GM19463 (cell line): ENCODE measurements at regions not wholly inside any gene's neighbourhood (a gene's known extent, or its start where the extent isn't known, plus 50 kb on each side); places are given as distances from the start of the nearest gene placed in this dataset.

Source experiments
- ATAC-seq: cut with Tn5 transposase; IDR thresholded peaks from one replicate; pipeline ENCODE4 v1.9.1; 2021; ENCODE audit warnings: mild to moderate bottlenecking, moderate library complexity; ENCODE audit not compliant: unreplicated experiment

DNA sequence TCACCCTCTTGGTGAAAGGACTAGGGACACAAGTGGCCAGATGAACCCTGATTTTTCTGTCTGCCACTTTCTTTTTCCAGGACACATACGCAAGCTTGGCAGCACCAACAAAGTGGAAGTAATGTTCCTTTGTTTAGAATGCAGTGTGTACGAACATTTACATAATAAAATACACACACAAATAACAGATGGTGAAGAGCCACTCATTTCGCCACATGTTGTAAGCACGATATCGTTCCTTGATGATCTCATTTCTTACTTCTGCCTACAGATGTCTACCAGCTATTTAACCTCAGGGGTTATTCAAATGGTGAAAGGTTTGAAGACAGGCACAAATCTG is 670.2 kb upstream of the CXADR start:
- no peak for ATAC-seq

DNA sequence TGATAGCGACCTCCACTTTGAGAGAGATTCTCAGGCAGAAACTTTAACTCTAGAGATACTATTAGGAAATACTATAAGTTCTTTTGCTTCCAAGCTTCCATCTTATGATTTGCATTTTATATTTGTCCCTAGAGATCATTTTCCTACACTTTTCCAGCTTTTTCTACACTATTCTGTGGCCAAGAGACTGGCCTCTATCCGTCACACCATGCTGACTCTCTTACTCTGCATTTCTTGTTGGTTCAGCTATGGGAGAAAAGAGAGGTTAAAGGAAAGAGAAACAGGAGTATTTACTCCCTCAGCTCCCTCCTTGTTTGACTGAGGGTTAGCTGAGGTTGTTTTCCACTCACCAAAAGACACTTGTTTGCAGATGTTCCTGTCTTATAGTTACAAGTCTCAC is 665.6 kb upstream of the CXADR start:
- no peak for ATAC-seq

DNA sequence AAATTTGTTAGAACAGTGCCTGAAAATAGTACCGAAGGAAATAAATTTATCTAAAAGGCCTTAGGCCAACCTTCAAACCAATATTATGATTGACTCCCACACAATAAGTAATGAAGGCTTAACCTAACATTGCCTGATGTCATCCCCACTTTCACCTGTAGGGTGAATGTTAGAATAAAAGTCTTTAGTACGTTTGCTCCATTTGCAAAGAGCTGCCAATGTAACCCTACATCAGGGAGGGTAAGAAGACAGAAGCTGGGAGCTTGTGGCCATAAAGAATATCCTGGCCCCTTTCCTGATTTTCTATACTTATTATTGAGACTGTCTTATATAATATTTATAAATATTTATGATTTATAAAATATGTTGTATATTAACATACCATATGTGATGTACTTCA is 661.8 kb upstream of the CXADR start:
- no peak for ATAC-seq

DNA sequence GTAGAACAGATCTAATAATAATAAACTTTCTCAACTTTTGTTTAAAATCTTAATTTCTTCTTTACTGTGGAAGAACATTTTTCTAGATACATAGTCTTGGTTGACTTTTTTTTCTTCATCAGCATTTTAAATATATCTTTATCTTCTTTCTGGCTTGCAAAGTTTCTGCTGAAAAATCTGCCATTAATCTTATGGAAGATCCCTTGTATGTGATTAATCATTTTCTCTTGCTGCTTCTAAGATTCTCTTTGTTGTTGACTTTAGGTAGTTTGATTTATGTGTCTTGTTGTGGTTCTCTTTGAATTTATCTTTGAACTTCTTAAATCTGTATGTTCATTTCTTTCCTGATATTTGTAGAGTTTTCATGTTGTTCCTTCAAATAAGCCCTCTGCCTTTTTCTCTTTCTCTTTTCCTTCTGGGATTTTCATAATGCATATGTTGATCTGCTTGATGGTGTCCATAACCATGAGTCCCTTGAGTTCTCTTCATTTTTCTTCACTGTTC is 657.6 kb upstream of the CXADR start:
- no peak for ATAC-seq

DNA sequence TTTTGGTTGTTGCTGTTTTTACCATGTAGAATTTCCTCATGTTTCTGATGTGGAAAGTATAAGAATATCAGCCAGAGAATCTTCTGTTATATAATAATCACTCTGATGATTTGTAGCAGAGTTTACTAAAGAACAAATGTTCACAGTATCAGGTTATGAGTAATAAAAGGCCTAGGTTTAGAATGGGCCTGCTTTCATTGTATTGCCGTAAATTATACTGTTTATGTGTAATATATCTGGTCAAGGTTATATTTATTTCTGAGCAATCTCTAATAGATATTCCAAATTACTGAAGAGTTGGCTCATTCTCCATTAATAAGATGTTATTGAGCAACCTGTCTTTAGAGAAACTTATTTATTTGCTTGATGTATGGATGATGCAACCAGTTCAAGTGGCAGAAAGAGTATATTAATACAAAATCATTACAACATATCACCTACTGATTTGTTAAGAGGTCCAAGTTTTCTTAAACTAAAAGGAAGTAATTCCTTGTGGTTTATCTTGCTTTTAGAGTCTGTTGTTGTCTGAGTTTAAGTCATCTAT is 649.4 kb upstream of the CXADR start:
- no peak for ATAC-seq

DNA sequence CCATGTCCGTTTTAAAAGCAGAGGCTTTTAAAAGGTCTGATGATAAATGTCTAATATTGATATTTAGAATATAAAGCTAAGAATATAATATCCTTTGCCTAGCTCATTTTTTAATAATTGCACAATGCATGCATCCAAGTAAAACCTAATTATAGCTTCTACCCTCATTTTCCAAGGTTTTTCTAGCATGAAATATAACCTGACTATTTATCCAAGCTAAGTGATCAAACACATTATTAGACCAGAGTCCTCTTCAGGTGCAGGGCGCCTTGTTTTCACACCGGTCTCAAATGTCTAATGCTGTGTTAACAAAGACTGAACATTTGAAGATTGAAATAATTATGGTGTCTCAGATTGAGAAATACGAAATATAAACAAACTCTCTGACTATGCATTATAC is 648.9 kb upstream of the CXADR start:
- ATAC-seq, result no peak

DNA sequence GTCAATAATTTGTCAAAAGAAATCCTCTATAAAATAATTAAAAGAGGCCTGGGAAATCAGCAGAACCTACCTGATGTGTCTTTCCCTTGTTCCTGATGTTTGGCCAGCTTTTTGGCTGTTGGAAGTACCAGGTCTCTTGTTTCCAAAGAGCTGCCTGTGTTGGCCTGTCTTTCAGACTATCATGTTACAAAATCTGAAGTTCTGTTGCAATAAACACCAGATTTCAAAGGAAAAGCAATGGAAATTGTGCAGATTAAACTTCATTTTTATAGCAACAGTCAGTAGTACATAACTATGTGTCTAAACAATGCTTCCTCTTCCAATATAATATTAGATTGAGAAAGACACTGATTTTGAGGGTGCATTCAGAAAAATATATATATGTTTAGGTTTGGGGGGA is 647.2 kb upstream of the CXADR start:
- ATAC-seq, result no peak

DNA sequence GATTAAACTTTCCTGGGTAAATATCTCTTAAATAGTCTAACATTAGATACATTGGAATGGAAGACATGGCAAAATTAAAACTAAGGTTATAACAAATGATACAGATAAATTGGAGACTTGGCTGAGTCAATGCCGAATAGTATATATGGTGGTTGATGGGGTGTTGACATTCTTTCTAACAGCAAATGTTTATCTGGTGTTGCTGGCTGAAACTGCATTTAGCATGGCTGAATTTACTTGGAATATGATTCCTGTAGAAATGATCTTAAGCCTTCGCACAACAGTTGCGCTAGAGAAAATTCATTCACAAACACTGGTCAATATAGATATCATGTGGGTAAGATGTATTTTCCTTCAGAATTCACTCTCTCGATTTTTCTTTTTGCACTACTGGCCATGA is 646.0 kb upstream of the CXADR start:
- no peak for ATAC-seq

DNA sequence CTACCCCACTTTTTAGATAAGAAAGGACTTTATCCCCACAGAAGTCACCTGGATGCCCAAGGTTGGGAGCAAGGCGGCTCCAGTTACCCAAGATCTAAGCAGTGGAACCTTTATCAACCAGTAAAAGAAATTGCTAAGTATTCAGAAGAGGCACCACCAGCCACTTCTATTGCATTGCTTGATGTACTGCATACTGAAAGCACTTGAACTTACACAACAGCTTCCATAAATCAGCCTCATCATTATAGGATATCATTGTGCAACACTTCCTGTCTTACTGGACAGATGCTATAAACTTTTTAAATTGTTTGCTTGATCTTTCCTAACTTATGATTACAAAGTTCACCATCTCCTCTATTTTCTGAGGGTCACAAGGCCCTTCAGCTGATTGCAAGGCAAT is 642.7 kb upstream of the CXADR start:
- no peak for ATAC-seq

DNA sequence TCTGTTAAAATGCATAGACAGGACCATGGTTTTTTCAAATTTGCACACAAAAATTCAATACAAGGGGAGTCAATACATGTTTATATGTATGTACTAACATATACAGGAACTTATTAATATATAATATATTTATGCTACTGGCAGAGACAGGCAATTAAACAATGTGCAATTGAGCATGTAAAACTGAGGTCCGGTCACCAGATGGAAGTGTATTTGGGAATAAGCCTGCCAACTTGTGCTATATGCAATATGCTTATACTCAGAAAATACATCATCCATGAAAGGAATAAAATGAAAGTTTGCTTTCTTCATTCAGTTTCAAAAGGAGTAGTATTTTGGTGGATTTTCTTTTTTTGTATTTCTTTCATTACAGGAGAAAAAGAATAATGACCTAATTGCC is 640.2 kb upstream of the CXADR start:
- no peak for ATAC-seq

DNA sequence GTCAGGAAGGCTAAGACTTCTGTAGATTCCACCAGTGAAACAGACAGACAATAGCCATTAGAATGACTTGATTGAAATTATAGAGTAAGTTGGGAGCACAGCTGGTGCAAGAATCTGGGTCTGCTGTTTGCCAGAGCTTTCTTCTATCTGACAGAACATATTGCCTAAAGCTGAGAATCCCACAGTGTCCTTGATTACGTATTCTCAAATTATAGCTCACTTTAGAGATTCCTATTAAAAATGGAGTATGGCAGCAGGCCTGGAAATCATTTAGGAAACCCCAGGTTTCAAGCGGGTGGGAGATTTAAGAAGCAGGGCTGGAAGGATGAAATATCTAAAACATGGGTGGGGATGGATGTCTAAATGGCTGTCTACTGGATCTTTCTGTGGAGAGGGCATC is 639.7 kb upstream of the CXADR start:
- ATAC-seq, result no peak

DNA sequence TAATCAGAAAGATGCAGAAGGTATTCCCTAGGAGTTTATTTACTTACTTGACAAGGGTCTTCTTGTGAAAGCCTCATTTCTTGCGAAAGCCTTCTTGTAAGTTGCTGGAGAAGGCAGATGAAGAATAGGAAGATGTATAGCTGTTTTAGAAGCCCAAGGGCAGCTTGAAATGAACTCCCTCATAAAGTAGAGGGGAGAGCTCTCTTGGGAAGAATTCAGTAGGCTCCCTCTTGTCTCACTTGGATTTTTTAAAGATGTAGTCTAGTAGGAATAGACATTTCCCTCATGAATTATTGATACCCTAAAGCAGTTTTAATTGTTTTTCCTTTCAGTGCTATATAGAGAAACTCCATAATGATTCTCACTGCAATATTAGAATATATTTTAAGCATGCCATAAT is 639.2 kb upstream of the CXADR start:
- ATAC-seq, result no peak

DNA sequence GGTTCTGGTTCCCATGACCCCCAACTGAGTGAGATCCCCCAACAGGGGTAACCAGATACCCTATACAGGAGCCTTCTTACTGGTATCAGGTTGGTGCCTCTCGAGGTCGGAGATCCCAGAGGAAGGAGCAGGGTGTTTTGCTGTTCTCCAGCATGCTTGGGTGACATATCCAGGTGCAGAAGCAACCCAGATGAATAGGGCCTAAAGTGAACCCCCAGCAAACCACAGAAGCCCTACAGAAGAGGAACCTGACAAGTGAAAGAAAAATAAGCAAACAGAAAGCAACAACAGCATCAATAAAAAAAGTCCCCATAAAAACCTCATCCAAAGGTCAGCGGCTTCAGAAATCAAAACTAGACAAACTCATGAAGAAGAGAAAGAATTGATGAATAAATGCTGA is 633.4 kb upstream of the CXADR start:
- no peak for ATAC-seq

DNA sequence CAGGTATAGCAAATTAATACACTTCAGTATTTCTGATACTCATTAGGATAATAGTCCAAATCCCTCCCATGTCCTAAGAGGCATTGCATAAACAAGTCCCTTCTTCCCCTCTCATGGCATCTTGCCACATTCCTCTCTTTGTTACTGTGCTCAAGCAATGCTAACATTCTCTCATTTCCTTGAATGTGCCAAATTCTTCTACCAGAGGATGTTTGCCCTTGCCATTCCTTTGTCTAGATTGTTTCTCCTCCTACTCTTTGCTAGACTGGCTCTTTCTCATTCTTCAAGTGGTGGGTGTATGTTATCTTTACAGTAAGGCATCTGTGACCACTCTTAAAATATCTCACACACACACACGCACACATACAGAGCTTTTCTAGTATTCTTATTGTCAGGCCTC is 621.0 kb upstream of the CXADR start:
- no peak for ATAC-seq

DNA sequence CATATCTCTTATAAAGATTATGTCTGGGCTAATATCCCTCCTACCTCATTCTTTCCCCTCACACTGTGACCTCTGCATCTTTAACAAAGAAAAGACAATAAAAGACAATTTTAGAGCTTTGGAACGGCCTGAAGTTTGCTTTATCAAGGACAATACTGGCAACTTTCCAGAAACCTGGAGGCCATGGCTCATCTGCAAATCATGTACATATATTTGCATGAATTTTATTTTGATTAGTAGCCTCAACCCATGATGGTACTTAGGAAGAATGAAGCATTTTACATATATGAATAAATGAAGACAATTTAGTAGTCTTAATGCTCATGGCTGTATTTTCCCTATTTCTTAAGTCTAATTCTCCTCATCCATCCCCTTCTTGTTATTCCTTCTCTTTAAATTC is 612.2 kb upstream of the CXADR start:
- no peak for ATAC-seq

DNA sequence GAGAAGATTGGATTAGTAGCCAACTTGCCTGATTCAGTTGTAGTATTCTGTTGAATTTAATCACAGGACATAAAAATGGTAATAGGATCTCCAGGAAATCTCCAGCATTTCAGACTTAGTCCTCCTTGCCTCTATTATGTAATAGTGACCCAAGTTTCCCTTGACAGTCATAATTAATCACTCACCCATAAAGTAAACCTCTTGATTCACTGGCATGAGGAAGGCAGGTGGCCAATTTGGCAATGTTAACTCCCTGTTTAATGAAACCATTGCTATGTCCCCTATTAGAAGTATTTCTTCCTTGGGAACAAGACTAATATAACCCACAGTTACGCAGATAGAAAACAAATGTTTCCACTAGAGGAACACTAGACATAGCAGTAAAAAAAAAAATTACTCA is 604.8 kb upstream of the CXADR start:
- ATAC-seq, result no peak

DNA sequence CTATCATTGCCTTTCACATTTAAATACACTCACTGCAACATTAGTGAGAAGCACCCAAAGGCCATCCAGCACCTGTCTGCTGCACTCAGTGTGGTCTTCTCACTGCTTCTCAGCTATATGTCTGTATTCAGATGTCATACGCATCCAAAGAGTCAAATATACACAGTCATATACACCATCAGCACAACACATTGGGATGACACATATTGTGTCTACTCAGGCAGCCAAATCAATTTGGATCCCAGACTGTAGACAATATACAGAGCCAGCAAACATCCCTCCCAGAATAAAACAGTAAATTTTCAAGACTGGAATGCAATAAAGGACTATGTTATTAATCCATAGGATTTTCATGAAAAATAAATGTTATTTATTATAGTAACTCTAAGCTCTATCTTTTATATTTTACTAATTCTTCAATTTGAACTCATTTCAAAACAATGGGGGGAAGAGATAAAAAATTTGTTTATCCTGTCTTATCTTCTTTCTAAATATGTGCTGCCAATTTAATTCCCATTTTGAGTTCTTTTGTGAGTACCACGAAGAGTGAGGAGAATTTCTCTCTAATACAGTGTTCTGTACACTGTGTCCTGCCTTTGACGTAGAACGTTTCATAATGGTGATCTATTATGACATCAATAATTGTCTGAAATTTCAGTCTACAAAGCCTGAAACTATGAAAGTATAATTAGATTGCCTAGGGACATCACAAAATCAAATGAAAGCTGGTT is 602.2 kb upstream of the CXADR start:
- no peak for ATAC-seq

DNA sequence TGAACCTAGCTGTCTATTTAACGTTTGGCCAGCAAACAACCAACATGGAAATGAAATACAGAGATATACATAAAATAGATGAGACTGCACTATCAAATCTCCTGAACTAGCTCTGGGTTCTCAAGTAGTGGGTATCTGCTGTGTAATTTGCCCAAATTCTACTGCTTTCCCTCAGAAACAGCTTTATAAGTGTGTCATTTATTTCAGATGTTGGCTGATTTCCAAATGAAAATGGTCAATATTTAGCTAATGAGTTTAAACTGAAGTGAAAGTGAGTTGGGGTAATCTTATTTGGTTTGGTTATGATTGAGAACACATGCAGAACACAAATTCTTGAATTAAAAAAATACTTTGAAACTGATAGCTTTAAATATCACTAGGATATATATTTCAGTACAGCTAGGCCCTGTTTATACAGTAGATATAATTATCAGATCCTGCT is 601.7 kb upstream of the CXADR start:
- ATAC-seq, result no peak

DNA sequence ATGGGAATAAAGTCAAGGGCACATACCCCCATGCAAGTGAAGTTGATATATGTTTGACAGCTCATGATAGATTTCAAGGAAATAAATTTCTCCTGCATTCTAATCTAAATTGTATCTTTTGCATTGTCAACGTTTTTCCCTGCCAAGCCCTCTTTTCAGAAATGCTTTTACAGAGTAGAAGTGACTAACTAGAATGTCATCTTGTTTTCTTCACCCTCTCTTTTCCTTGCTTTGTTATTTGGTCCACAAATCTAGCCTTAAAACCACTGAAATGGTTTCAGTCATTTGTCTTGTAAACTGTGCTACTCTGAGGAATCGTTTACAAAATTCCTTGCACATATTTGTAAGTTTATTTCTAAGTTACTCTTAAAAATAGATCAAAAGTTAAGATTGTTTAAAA is 600.8 kb upstream of the CXADR start:
- no peak for ATAC-seq

DNA sequence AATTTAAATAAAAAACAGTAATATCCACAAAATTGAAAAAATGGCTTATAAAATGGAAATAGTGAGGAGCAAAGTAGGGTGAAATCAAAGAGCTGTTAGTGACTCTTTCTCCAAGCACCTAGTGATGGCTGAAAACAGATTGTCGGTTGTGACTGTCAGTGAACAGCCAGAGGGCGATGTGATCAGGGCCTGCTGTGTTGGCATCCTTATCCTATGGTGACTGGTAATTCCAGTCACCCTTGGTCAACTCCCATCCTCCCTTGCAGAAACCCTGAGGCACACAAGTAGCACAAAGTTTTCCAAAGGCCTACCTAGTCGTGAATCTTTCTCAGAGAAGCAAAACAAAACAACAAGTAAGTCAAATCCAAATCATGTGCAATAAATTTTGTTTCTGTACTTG is 599.8 kb upstream of the CXADR start:
- ATAC-seq, result no peak

DNA sequence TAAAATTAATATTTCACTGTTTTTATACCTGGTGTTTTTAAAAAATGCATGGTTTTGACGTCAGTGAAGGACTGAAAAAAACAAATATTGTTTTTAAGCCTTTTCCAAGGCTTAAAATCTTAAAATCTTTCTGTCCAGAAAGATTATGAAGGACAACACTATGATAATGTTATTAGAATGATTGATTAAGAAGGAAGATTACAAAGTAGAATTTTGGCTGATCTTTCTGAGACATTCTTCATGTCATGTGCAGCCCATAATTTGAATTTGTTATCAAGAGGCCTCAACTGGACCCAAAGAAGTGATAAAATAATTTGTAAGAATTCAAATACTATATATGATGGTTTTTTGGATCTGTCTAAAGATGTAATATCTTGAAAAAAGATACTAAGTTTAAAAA is 584.4 kb upstream of the CXADR start:
- no peak for ATAC-seq

DNA sequence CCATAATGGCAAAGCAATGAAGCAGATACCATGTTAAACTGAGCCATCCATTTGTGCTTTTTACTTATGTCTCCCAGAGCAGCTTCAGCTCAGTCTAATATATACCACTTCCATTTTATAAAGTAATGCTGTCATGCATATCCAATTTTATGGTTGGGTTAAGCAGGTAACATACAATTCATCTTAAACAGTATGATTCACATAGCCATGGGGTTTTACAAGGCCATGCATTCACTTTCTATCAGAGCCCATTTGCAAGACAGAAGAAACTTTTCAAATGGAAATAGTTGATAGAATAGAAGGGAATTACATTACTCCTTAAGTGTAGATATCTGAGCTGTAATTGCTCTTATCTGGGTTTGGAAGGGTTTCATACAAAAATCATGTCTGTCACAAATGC is 580.5 kb upstream of the CXADR start:
- no peak for ATAC-seq

DNA sequence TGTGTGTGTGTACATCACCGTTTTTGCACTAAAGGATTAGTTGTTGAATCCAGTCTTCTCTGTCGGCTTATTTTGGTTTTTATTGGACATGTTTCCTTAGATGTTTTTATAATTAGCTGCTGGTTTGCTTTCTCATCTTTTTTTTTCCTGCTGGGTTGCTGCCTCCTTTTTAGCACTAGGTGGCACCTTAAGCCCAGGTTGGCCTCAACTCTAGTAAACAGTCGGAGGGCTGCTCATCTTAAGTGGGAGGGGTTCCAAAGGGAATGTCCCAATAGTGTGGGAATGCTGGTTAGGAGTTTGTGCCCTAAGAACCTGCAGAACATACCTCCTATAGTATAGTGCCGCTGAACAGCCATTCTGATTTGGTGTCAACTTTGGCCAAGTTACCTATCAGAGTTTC is 570.1 kb upstream of the CXADR start:
- ATAC-seq, result no peak
